ENCODE measurements at regions not wholly inside any gene's neighbourhood (a gene's known extent, or its start where the extent isn't known, plus 50 kb on each side); places are given as distances from the start of the nearest gene placed in this dataset.

DNA sequence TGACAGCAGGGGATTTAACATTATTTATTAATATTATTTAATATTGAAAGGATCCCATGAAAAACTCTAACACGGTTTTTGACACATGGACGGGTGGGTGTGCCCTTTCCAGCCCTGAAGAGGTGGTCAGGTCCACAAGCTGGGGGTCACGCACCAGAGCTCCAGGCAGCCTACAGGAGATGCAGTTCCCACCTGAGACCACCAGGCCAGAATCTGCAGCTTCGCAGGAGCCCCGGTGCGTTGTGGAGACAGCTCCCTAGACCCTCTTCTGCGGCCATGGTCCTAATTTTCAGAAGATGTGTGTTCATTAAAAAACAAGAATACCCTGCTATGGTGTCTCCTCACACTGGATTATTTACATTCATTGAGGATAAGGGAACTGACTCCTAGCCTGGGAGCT, 331.1 kb downstream of the C16orf95 start:
- no peaks in the 10 kb centered on the region for H3K27me3 ChIP-seq (ENCODE audit: control insufficient read depth, insufficient read depth, low read length)
- H4K20me1 ChIP-seq (ENCODE audit: control insufficient read depth, extremely low read depth, insufficient read depth, low read length): no peaks in the 10 kb centered on the region
- H3K9ac ChIP-seq (ENCODE audit: insufficient read depth, low read length): no peak overlapping the region
- no peak overlapping the region for H3K4me3 ChIP-seq (replicated peaks in 1 of 4; ENCODE audit: control extremely low read depth in 1 of 4, insufficient read depth in 1 of 4, low read depth in 3 of 4, low read length in 4 of 4)
- H3K79me2 ChIP-seq (ENCODE audit: control insufficient read depth, insufficient read depth, low read length): no peaks in the 10 kb centered on the region
- no peaks in the 10 kb centered on the region for H3K4me1 ChIP-seq (ENCODE audit: control insufficient read depth, extremely low read depth, insufficient read depth, low read length)
- no peak for TF ChIP-seq CTCF (conservative IDR thresholded peaks at IDR 0.05 in 1 of 2, IDR thresholded peaks at IDR 0.05 in 1 of 2; ENCODE audit: low read depth in 1 of 2, low read length in 2 of 2)
- H3K27ac ChIP-seq (ENCODE audit: insufficient read depth, low read length): no peak overlapping the region
- H2AFZ ChIP-seq (ENCODE audit: low read length): no peak overlapping the region
- H3K4me2 ChIP-seq (ENCODE audit: extremely low read depth, insufficient read depth, low read length): no peak overlapping the region
- no peaks in the 10 kb centered on the region for H3K36me3 ChIP-seq (ENCODE audit: control insufficient read depth, insufficient read depth, low read length)
- H3K9me3 ChIP-seq (ENCODE audit: control insufficient read depth, insufficient read depth, low read depth, low read length): no peaks in the 10 kb centered on the region
- no peak for DNase-seq (ENCODE audit: low read depth in 2 of 2)

GRCh38 chr16:86986809-86987487, 330.2 kb downstream of the C16orf95 start:
- H2AFZ ChIP-seq (ENCODE audit: low read length): no peak overlapping the region
- no peak overlapping the region for H3K9ac ChIP-seq (ENCODE audit: insufficient read depth, low read length)
- no peak for DNase-seq (ENCODE audit: low read depth in 2 of 2)
- no peaks in the 10 kb centered on the region for H4K20me1 ChIP-seq (ENCODE audit: control insufficient read depth, extremely low read depth, insufficient read depth, low read length)
- H3K4me3 ChIP-seq (replicated peaks in 1 of 4; ENCODE audit: control extremely low read depth in 1 of 4, insufficient read depth in 1 of 4, low read depth in 3 of 4, low read length in 4 of 4): no peak overlapping the region
- no peaks in the 10 kb centered on the region for H3K36me3 ChIP-seq (ENCODE audit: control insufficient read depth, insufficient read depth, low read length)
- no peaks in the 10 kb centered on the region for H3K9me3 ChIP-seq (ENCODE audit: control insufficient read depth, insufficient read depth, low read depth, low read length)
- H3K4me2 ChIP-seq (ENCODE audit: extremely low read depth, insufficient read depth, low read length): no peak overlapping the region
- no peaks in the 10 kb centered on the region for H3K79me2 ChIP-seq (ENCODE audit: control insufficient read depth, insufficient read depth, low read length)
- peaks cover 1% of the 10 kb centered on the region for H3K4me1 ChIP-seq (ENCODE audit: control insufficient read depth, extremely low read depth, insufficient read depth, low read length)
- H3K27me3 ChIP-seq (ENCODE audit: control insufficient read depth, insufficient read depth, low read length): no peaks in the 10 kb centered on the region
- no peak overlapping the region for H3K27ac ChIP-seq (ENCODE audit: insufficient read depth, low read length)
- no peak for TF ChIP-seq CTCF (conservative IDR thresholded peaks at IDR 0.05 in 1 of 2, IDR thresholded peaks at IDR 0.05 in 1 of 2; ENCODE audit: low read depth in 1 of 2, low read length in 2 of 2)
- TF ChIP-seq EZH2 (IDR thresholded peaks at IDR 0.05; ENCODE audit: low read length, missing control alignments): no peak

DNA sequence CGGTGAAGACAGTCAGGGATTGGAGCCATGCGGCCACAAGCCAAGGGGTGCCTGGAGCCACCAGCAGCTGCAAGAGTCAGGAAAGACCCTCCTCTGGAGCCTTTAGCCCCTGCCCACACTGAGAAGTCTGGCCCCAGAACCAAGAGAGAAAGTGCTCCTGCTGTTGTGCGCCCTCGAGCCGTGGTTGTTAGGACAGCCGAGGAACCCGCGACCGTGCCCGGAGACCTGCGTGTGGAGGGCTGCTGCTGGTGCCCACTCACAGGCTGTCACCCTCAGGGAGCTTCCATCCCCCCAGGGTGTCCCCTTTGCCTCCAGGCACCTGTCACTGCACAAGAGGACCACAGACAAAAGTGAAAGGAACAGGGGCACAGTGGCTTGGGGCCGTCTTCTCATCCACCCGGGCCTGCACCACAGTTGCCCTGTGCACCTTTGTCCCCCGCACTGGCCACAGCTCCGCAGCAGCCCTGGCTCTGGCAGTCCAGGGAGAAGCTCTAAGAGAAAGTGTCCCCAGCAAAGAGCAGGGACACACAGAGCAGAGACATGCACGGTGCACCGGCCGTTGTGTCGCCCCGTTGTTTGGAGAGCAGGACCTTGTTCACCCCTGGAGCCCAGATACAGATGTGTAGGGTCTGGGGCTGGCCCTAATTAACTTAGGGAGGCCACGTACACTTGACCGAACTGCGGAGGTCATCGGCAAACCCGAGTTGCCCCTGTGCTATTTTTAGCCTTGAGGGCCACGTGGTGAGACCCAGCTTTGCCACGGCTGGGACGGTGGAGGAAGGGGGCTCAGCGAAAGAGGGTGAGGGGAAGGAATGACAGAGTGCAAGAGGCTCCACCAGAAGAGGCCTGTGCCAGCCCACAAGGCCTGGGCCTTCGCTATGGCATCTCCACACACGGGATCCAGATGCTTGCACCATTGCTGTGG, 329.2 kb downstream of the C16orf95 start:
- Histone ChIP-seq H3K27me3 (ENCODE audit: control insufficient read depth, insufficient read depth, low read length) (no peaks in the 10 kb centered on the region), H3K79me2 (ENCODE audit: control insufficient read depth, insufficient read depth, low read length) (no peaks in the 10 kb centered on the region), H3K9ac (ENCODE audit: insufficient read depth, low read length) (no peak overlapping the region), H3K9me3 (ENCODE audit: control insufficient read depth, insufficient read depth, low read depth, low read length) (no peaks in the 10 kb centered on the region), H4K20me1 (ENCODE audit: control insufficient read depth, extremely low read depth, insufficient read depth, low read length) (no peaks in the 10 kb centered on the region), H3K36me3 (ENCODE audit: control insufficient read depth, insufficient read depth, low read length) (no peaks in the 10 kb centered on the region), H3K4me2 (ENCODE audit: extremely low read depth, insufficient read depth, low read length) (no peak overlapping the region), H2AFZ (ENCODE audit: low read length) (no peak overlapping the region), H3K27ac (ENCODE audit: insufficient read depth, low read length) (no peak overlapping the region), H3K4me3 (replicated peaks in 1 of 4; ENCODE audit: control extremely low read depth in 1 of 4, insufficient read depth in 1 of 4, low read depth in 3 of 4, low read length in 4 of 4) (no peak overlapping the region), H3K4me1 (ENCODE audit: control insufficient read depth, extremely low read depth, insufficient read depth, low read length) (peaks cover 7% of the 10 kb centered on the region)
- no peak for DNase-seq (ENCODE audit: low read depth in 2 of 2)
- TF ChIP-seq EZH2 (IDR thresholded peaks at IDR 0.05; ENCODE audit: low read length, missing control alignments) (no peak), CTCF (conservative IDR thresholded peaks at IDR 0.05 in 1 of 2, IDR thresholded peaks at IDR 0.05 in 1 of 2; ENCODE audit: low read depth in 1 of 2, low read length in 2 of 2) (no peak)
